ENCODE measurements at regions not wholly inside any gene's neighbourhood (a gene's known extent, or its start where the extent isn't known, plus 50 kb on each side); places are given as distances from the start of the nearest gene placed in this dataset.

DNA sequence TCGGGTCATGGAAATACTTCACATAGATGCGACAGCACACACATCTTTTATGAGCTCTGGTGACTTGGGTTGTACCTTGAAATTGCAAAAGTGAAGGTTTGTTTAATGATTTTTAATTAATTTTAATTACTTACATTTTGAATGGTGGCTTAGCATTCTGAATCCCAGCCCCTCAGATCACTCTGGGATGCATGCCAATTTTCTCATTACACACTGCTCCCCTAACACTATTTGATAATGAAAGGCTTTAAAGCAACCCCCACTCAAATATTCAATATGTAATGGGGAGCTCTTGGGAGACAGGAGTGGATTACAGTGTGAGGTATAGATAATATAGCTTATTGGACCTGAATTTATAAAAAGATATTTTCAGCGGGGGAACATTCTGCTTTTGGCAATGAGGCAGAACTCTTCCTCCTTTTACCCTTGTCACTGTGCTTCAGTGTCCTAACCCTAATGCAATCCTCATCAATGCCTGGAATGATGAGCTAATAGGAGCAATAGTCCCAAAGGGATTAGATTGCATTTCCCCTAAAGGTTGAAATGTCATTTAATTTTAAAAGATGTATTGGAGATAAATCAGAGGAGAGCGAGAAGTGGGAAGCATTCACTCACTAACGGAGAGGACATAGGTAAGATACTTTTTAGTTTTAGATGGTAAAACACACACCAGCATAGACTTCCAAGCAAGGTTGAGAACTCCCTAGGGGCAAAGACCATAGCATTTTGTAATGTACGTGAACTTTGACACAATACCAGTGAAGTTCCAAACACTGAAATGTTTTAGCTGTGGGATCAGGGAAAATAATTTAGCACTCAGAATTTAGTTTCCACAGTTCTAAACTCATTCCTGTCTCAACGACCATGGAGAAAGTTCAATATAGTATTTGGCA lies 384.1 kb upstream of the PLXNA2 start:
- TF ChIP-seq EP300 (IDR thresholded peaks at IDR 0.05; ENCODE audit: low read depth) = no peak
- TF ChIP-seq, protein P1, sequence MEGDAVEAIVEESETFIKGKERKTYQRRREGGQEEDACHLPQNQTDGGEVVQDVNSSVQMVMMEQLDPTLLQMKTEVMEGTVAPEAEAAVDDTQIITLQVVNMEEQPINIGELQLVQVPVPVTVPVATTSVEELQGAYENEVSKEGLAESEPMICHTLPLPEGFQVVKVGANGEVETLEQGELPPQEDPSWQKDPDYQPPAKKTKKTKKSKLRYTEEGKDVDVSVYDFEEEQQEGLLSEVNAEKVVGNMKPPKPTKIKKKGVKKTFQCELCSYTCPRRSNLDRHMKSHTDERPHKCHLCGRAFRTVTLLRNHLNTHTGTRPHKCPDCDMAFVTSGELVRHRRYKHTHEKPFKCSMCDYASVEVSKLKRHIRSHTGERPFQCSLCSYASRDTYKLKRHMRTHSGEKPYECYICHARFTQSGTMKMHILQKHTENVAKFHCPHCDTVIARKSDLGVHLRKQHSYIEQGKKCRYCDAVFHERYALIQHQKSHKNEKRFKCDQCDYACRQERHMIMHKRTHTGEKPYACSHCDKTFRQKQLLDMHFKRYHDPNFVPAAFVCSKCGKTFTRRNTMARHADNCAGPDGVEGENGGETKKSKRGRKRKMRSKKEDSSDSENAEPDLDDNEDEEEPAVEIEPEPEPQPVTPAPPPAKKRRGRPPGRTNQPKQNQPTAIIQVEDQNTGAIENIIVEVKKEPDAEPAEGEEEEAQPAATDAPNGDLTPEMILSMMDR (IDR thresholded peaks at IDR 0.05) = no peak
